ENCODE measurements at regions not wholly inside any gene's neighbourhood (a gene's known extent, or its start where the extent isn't known, plus 50 kb on each side); places are given as distances from the start of the nearest gene placed in this dataset.

GRCh38 chr7:31456646-31457368, 57.1 kb upstream of the ITPRID1 start:
- DNase-seq = no peak

- DNase-seq = no peak
These were observed 56.3 kb upstream of the ITPRID1 start for GRCh38 chr7:31457551-31457950.

GRCh38 chr7:31458203-31458602, 55.7 kb upstream of the ITPRID1 start:
- no peak for DNase-seq

GRCh38 chr7:31462636-31463035, 51.3 kb upstream of the ITPRID1 start:
- no peak for DNase-seq
